Chondrocyte (in vitro differentiated cells): ENCODE measurements at regions not wholly inside any gene's neighbourhood (a gene's known extent, or its start where the extent isn't known, plus 50 kb on each side); places are given as distances from the start of the nearest gene placed in this dataset.

Experiments used
- DNase-seq: peaks from one replicate; pipeline ENCODE4 v3.0.0; 2021; ENCODE audit warnings: mixed read lengths, low spot score
- H3K27ac Mint-ChIP-seq: one replicate; pipeline ENCODE4 v1.8.0; 2021; ENCODE audit warnings: mild to moderate bottlenecking, moderate library complexity, mixed read lengths; ENCODE audit not compliant: unreplicated experiment
- H3K27me3 Mint-ChIP-seq: 2 replicates; pipeline ENCODE4 v1.8.0; 2021; ENCODE audit warnings: low read depth, mixed read lengths
- H3K36me3 Mint-ChIP-seq: 2 replicates; pipeline ENCODE4 v1.8.0; 2021; ENCODE audit warnings: low read depth, mixed read lengths
- H3K4me1 Mint-ChIP-seq: 2 replicates; pipeline ENCODE4 v1.8.0; 2021; ENCODE audit warnings: low read depth, mild to moderate bottlenecking, mixed read lengths
- H3K4me3 Mint-ChIP-seq: one replicate; pipeline ENCODE4 v1.8.0; 2021; ENCODE audit warnings: mild to moderate bottlenecking, moderate library complexity, mixed read lengths; ENCODE audit not compliant: unreplicated experiment
- H3K9me3 Mint-ChIP-seq: 2 replicates; pipeline ENCODE4 v1.8.0; 2021; ENCODE audit warnings: low read depth, mixed read lengths
- CTCF ChIP-seq: fragments of 200-600 bp; sonication (generic); IDR thresholded peaks from 2 replicates; pipeline ENCODE4 v1.5.0; 2021; ENCODE audit warnings: antibody characterized with exemption, mild to moderate bottlenecking, moderate library complexity

GRCh38 chr4:122980860-122981259, 58.5 kb upstream of the NUDT6 start:
- no peak overlapping the region for H3K4me3 Mint-ChIP-seq
- no peaks in the 10 kb centered on the region for H3K27me3 Mint-ChIP-seq
- H3K9me3 Mint-ChIP-seq = peaks cover 16% of the 10 kb centered on the region
- no peak overlapping the region for H3K27ac Mint-ChIP-seq
- H3K36me3 Mint-ChIP-seq = peaks cover 16% of the 10 kb centered on the region
- no peak for TF ChIP-seq CTCF
- no peak for DNase-seq
- H3K4me1 Mint-ChIP-seq = no peaks in the 10 kb centered on the region

DNA sequence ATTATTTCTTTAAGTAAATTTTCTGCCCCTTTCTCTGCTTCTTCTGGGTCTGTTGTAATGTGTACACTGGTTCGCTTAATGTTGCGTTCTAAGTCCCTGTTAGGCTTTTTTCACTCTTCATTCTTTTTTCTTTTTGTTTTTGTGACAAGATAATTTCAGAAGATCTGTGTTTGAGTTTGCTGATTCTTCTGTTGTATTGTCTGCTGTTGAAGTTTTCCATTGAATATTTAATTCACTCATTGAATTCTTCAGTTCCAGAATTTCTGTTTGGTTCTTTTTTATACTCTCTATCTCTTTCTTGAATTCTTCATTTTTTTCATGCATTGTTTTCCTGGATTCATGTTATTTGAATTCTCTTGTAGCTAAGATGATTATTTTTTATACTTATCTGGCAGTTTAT, 66.3 kb upstream of the NUDT6 start:
- no peak overlapping the region for H3K27ac Mint-ChIP-seq

DNA sequence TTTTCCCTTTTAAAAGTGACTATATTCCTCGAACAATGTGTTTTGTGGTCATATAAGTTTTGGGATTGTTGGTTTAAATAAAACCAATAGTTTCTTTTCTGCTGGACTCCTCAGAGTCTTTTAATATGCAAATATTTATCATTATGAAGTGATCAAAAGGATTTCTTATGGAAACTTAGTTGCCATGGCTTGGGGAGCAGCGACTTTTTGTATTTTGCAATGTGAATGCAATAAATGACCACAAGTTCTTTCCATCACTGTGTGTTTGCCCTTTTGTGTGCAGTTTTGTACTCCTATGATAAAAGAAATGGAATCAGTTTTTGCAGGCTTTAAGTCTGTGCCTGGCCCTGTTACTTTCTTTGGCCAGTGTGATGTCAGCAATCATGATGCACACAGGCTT, 68.5 kb upstream of the NUDT6 start:
- peaks cover 26% of the 10 kb centered on the region for H3K9me3 Mint-ChIP-seq
- TF ChIP-seq CTCF = no peak
- no peak overlapping the region for H3K4me3 Mint-ChIP-seq
- no peak overlapping the region for H3K27ac Mint-ChIP-seq
- no peak for DNase-seq
- H3K27me3 Mint-ChIP-seq = no peaks in the 10 kb centered on the region
- peaks cover 21% of the 10 kb centered on the region for H3K36me3 Mint-ChIP-seq
- H3K4me1 Mint-ChIP-seq = peaks cover 3% of the 10 kb centered on the region

More for the DNA sequence above, 66.3 kb upstream of the NUDT6 start:
- no peak for DNase-seq
- Mint-ChIP-seq H3K27me3 (no peaks in the 10 kb centered on the region), H3K4me1 (peaks cover 3% of the 10 kb centered on the region), H3K36me3 (peaks cover 24% of the 10 kb centered on the region), H3K4me3 (no peak overlapping the region), H3K9me3 (peaks cover 32% of the 10 kb centered on the region)
- TF ChIP-seq CTCF = no peak

DNA sequence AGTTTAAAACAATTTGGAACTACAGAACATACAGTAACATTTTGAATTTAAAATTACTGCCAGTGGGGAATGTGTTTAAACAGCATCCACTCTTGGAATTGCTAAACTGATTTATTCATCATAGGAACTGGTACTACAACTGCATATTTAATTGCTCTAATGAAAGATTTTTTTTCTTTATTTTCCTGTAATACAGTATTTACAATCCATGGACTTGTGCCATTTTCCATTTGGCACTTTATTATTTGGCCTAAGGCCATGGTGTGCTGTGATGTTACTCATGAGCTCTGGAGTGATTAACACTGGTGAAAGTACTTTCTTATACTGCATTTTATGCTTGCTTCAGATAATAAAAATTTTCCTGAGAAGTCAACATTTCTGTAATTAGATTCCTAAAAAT, 69.7 kb upstream of the NUDT6 start:
- Mint-ChIP-seq H3K36me3 (peaks cover 15% of the 10 kb centered on the region), H3K4me3 (no peak overlapping the region), H3K27ac (no peak overlapping the region), H3K4me1 (peaks cover 6% of the 10 kb centered on the region), H3K27me3 (no peaks in the 10 kb centered on the region), H3K9me3 (peaks cover 18% of the 10 kb centered on the region)
- TF ChIP-seq CTCF = no peak
- DNase-seq = no peak

DNA sequence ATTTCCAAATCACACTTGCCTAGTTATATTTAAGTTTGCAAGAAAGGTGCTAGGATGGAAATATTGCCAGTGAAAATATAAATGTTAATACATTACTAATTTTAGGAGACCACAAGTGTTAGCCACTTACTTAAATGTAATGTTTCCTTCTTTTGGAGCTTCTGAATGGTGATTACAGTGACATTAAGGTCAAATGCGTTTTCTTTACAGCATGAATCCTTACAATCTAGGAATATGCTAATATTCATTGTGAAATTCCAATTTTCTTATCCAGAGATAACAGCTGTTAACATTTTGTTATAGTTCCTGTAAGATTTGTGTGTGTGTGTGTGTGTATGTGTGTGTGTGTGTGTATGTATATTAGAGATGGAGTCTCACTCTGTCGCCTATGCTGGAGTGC, 70.2 kb upstream of the NUDT6 start:
- no peaks in the 10 kb centered on the region for H3K27me3 Mint-ChIP-seq
- peaks cover 11% of the 10 kb centered on the region for H3K36me3 Mint-ChIP-seq
- DNase-seq = no peak
- TF ChIP-seq CTCF = no peak
- H3K27ac Mint-ChIP-seq = no peak overlapping the region
- H3K4me3 Mint-ChIP-seq = no peak overlapping the region
- peaks cover 13% of the 10 kb centered on the region for H3K9me3 Mint-ChIP-seq
- H3K4me1 Mint-ChIP-seq = peaks cover 12% of the 10 kb centered on the region
